ENCODE measurements at regions not wholly inside any gene's neighbourhood (a gene's known extent, or its start where the extent isn't known, plus 50 kb on each side); places are given as distances from the start of the nearest gene placed in this dataset.
"Not testable (repeated sequence)": the region's sequence is repeated elsewhere in the genome, so short reads cannot be mapped to it uniquely, and the experiment has no call there.

- peak; percentile 86 for DNase-seq (ENCODE audit: low read depth)
Measured at GRCh38 chr7:6882321-6882721, 56.2 kb upstream of the CCZ1B start.

- not testable (repeated sequence) for DNase-seq (ENCODE audit: low read depth)
Measured at GRCh38 chr7:6883756-6884155, 57.7 kb upstream of the CCZ1B start.

- DNase-seq (ENCODE audit: low read depth) = no peak
Measured at GRCh38 chr7:6886198-6886597, 60.1 kb upstream of the CCZ1B start.

- not testable (repeated sequence) for DNase-seq (ENCODE audit: low read depth)
Measured at GRCh38 chr7:6888267-6889045, 62.4 kb upstream of the CCZ1B start.

- DNase-seq (ENCODE audit: low read depth) = no peak
Measured at GRCh38 chr7:6889252-6889812, 63.3 kb upstream of the CCZ1B start.

- DNase-seq (ENCODE audit: low read depth) = not testable (repeated sequence)
Measured at GRCh38 chr7:6902097-6902518, 76.0 kb upstream of the CCZ1B start.

- not testable (repeated sequence) for DNase-seq (ENCODE audit: low read depth)
Measured at GRCh38 chr7:6903289-6903688, 77.2 kb upstream of the CCZ1B start.

GRCh38 chr7:6903792-6904191 is 77.7 kb upstream of the CCZ1B start:
- not testable (repeated sequence) for DNase-seq (ENCODE audit: low read depth)

GRCh38 chr7:6917258-6917657 is 91.2 kb upstream of the CCZ1B start:
- DNase-seq (ENCODE audit: low read depth) = no peak

- DNase-seq (ENCODE audit: low read depth) = not testable (repeated sequence)
Measured at GRCh38 chr7:6919169-6919568, 93.1 kb upstream of the CCZ1B start.

GRCh38 chr7:6924523-6924922 is 98.4 kb upstream of the CCZ1B start:
- not testable (repeated sequence) for DNase-seq (ENCODE audit: low read depth)

- not testable (repeated sequence) for DNase-seq (ENCODE audit: low read depth)
Measured at GRCh38 chr7:6926193-6927174, 100.4 kb upstream of the CCZ1B start.

- not testable (repeated sequence) for DNase-seq (ENCODE audit: low read depth)
Measured at GRCh38 chr7:6927643-6928042, 101.6 kb upstream of the CCZ1B start.

GRCh38 chr7:6929588-6929987 is 103.5 kb upstream of the CCZ1B start:
- DNase-seq (ENCODE audit: low read depth) = not testable (repeated sequence)

- DNase-seq (ENCODE audit: low read depth) = not testable (repeated sequence)
Measured at GRCh38 chr7:6930081-6930635, 104.1 kb upstream of the CCZ1B start.

- DNase-seq (ENCODE audit: low read depth) = peak; percentile 27
Measured at GRCh38 chr7:6930787-6931186, 104.7 kb upstream of the CCZ1B start.

GRCh38 chr7:6931456-6931855 is 105.4 kb upstream of the CCZ1B start:
- DNase-seq (ENCODE audit: low read depth) = not testable (repeated sequence)

GRCh38 chr7:6933954-6934632 is 108.0 kb upstream of the CCZ1B start:
- DNase-seq (ENCODE audit: low read depth) = not testable (repeated sequence)

- no peak for DNase-seq (ENCODE audit: low read depth)
Measured at GRCh38 chr7:6934981-6935380, 108.9 kb upstream of the CCZ1B start.

GRCh38 chr7:6936626-6937025 is 110.6 kb upstream of the CCZ1B start:
- peak; percentile 32 for DNase-seq (ENCODE audit: low read depth)

GRCh38 chr7:6937746-6938145 is 111.7 kb upstream of the CCZ1B start:
- not testable (repeated sequence) for DNase-seq (ENCODE audit: low read depth)

Data from LHCN-M2 (cell line).